ENCODE measurements at regions not wholly inside any gene's neighbourhood (a gene's known extent, or its start where the extent isn't known, plus 50 kb on each side); places are given as distances from the start of the nearest gene placed in this dataset.
"Not testable (repeated sequence)": the region's sequence is repeated elsewhere in the genome, so short reads cannot be mapped to it uniquely, and the experiment has no call there.

- ATAC-seq: no peak
- peaks cover 3% of the 10 kb centered on the region; the same call in 1 of the 2 replicates for H3K4me1 Mint-ChIP-seq
- ChIA-PET CTCF (no interaction called here), POLR2A (no interaction called here)
- no peak for DNase-seq (ENCODE audit: low spot score)
- no peak overlapping the region for H3K27ac Mint-ChIP-seq
- H3K9me3 Mint-ChIP-seq: peaks cover 25% of the 10 kb centered on the region
- peaks cover 3% of the 10 kb centered on the region; the same call in 1 of the 2 replicates for H3K36me3 Mint-ChIP-seq
- H3K27me3 Mint-ChIP-seq (ENCODE audit: low read depth): no peaks in the 10 kb centered on the region
- TF ChIP-seq HMGA2 (CRISPR knock-in tag; IDR thresholded peaks at IDR 0.05) (0 out of 2 replicates have a peak, but pooled peaks have one; percentile 20), KAT7 (CRISPR knock-in tag; IDR thresholded peaks at IDR 0.05; ENCODE audit: borderline replicate concordance) (no peak)
- H3K4me3 Mint-ChIP-seq: no peak overlapping the region
Observed at GRCh38 chr5:166803058-166803457, 1488.4 kb upstream of the WWC1 start.

- POLR2A ChIA-PET, H3K27ac Mint-ChIP-seq: not testable (repeated sequence)
Observed at GRCh38 chr5:166804223-166804622, 1487.2 kb upstream of the WWC1 start.

GRCh38 chr5:166804693-166805092 is 1486.8 kb upstream of the WWC1 start:
- ATAC-seq, CTCF ChIA-PET: not testable (repeated sequence)

More at GRCh38 chr5:166804223-166804622, 1487.2 kb upstream of the WWC1 start:
- CTCF ChIA-PET; H3K27me3 Mint-ChIP-seq (ENCODE audit: low read depth); H3K4me1 Mint-ChIP-seq; ATAC-seq; H3K36me3 Mint-ChIP-seq; H3K4me3 Mint-ChIP-seq; DNase-seq (ENCODE audit: low spot score): not testable (repeated sequence)
- peaks cover 18% of the 10 kb centered on the region for H3K9me3 Mint-ChIP-seq

GRCh38 chr5:166810093-166810658 is 1481.3 kb upstream of the WWC1 start:
- H3K4me3 Mint-ChIP-seq; H3K27ac Mint-ChIP-seq; H3K27me3 Mint-ChIP-seq (ENCODE audit: low read depth); ATAC-seq; CTCF ChIA-PET; H3K4me1 Mint-ChIP-seq; DNase-seq (ENCODE audit: low spot score); POLR2A ChIA-PET; H3K36me3 Mint-ChIP-seq: not testable (repeated sequence)
- H3K9me3 Mint-ChIP-seq: peaks cover 22% of the 10 kb centered on the region

More at GRCh38 chr5:166804693-166805092, 1486.8 kb upstream of the WWC1 start:
- H3K27me3 Mint-ChIP-seq (ENCODE audit: low read depth); H3K27ac Mint-ChIP-seq; H3K4me3 Mint-ChIP-seq; H3K4me1 Mint-ChIP-seq; H3K36me3 Mint-ChIP-seq; DNase-seq (ENCODE audit: low spot score); POLR2A ChIA-PET: not testable (repeated sequence)
- peaks cover 18% of the 10 kb centered on the region for H3K9me3 Mint-ChIP-seq

- ChIA-PET POLR2A (no interaction called here), CTCF (no interaction called here)
- H3K4me3 Mint-ChIP-seq: no peak overlapping the region
- H3K27me3 Mint-ChIP-seq (ENCODE audit: low read depth): no peaks in the 10 kb centered on the region
- H3K36me3 Mint-ChIP-seq: peaks cover 5% of the 10 kb centered on the region
- DNase-seq (ENCODE audit: low spot score): no peak
- TF ChIP-seq ATF6 (CRISPR knock-in tag; IDR thresholded peaks at IDR 0.05) (no peak), PRDM15 (CRISPR knock-in tag; IDR thresholded peaks at IDR 0.05) (no peak), ZNF532 (CRISPR knock-in tag; IDR thresholded peaks at IDR 0.05; ENCODE audit: borderline replicate concordance) (no peak), USF2 (CRISPR knock-in tag; IDR thresholded peaks at IDR 0.05) (no peak), MXD4 (CRISPR knock-in tag; IDR thresholded peaks at IDR 0.05; ENCODE audit: borderline replicate concordance) (no peak), ZSCAN18 (CRISPR knock-in tag; IDR thresholded peaks at IDR 0.05) (no peak), E2F4 (CRISPR knock-in tag; IDR thresholded peaks at IDR 0.05; ENCODE audit: borderline replicate concordance, low read depth) (no peak), HMGA2 (CRISPR knock-in tag; IDR thresholded peaks at IDR 0.05) (no peak)
- peaks cover 24% of the 10 kb centered on the region for H3K9me3 Mint-ChIP-seq
- ATAC-seq: no peak
- H3K4me1 Mint-ChIP-seq: no peaks in the 10 kb centered on the region
- H3K27ac Mint-ChIP-seq: no peak overlapping the region
Observed at GRCh38 chr5:166810721-166811120, 1480.7 kb upstream of the WWC1 start.
